HCT116 (cell line): ENCODE measurements at regions not wholly inside any gene's neighbourhood (a gene's known extent, or its start where the extent isn't known, plus 50 kb on each side); places are given as distances from the start of the nearest gene placed in this dataset.

Experiments
- ATAC-seq: fragments of 200-7000 bp; cut with Tn5 transposase; 2 replicates; pipeline ENCODE4 v1.9.1; 2020; ENCODE audit warnings: mild to moderate bottlenecking, moderate library complexity
- BruUV-seq: library from RNA; stranded (reverse); fragments of 400-500 nt; replicated peaks from 2 replicates; lab custom pipeline; 2021; lab: Mats Ljungman, UMichigan
- CTCF ChIA-PET: fragments of 300-600 bp; sonication (Branson Sonifier 250); formaldehyde crosslinking; loops from one replicate; lab custom pipeline; 2021; ENCODE audit warnings: antibody characterized with exemption; lab: Charles Lee
- POLR2A ChIA-PET: fragments of 300-600, 350-600 bp; sonication (Branson Sonifier 250); formaldehyde crosslinking; loops from one replicate; lab custom pipeline; 2021; ENCODE audit warnings: antibody characterized with exemption; lab: Charles Lee
- RAD21 ChIA-PET, 2 experiments: fragments of 300-600 bp; sonication (Branson Sonifier 250); formaldehyde crosslinking; loops; one replicate each; lab custom pipeline; 2023; ENCODE audit warnings: low total read pairs in 2 of 2; ENCODE audit not compliant: uncharacterized antibody in 2 of 2, unreplicated experiment in 2 of 2, low non-redundant PET in 1 of 2; lab: Charles Lee
- DNase-seq: peaks from one replicate; pipeline ENCODE4 v3.0.0-alpha.2; 2010; ENCODE audit warnings: low read depth, low spot score
- H2AFZ ChIP-seq: fragments of 200-600 bp; shearing (Covaris generic), sonication (generic); 2 replicates; pipeline ENCODE4 v1.6.1; 2017; ENCODE audit warnings: low read depth, mixed run types, mixed read lengths, antibody characterized with exemption, low read length; ENCODE audit not compliant: poor library complexity, severe bottlenecking
- H3K27ac ChIP-seq: 2 replicates; pipeline ENCODE4 v1.5.1; 2012; ENCODE audit warnings: low read depth, low read length
- H3K27me3 ChIP-seq: fragments of 200-600 bp; sonication (generic); 2 replicates; pipeline ENCODE4 v1.6.1; 2016; ENCODE audit warnings: mixed run types, low read length, mixed read lengths; ENCODE audit not compliant: insufficient read depth
- H3K36me3 ChIP-seq, 2 experiments: fragments of 200-500 bp in 1 of 2; fragments of 200-600 bp in 1 of 2; sonication (Bioruptor generic) in 1 of 2; sonication (generic) in 1 of 2; 2 replicates each; pipeline versions ENCODE4 v1.5.1 to v1.6.1; 2014 to 2016; ENCODE audit warnings: low read length in 2 of 2, inconsistent platforms in 1 of 2, mixed read lengths in 1 of 2, mixed run types in 1 of 2; ENCODE audit not compliant: insufficient read depth in 2 of 2, control insufficient read depth in 1 of 2
- H3K4me1 ChIP-seq, 2 experiments: fragments of 200-600 bp in 1 of 2; sonication (generic) in 1 of 2; 2 replicates each; pipeline versions ENCODE4 v1.5.1 to v1.6.1; 2012 to 2017; ENCODE audit warnings: low read length in 2 of 2, inconsistent platforms in 1 of 2, mild to moderate bottlenecking in 1 of 2, mixed read lengths in 1 of 2, mixed run types in 1 of 2, moderate library complexity in 1 of 2; ENCODE audit not compliant: insufficient read depth in 2 of 2, control insufficient read depth in 1 of 2
- H3K4me2 ChIP-seq: fragments of 200-600 bp; sonication (generic); 2 replicates; pipeline ENCODE4 v1.6.1; 2017; ENCODE audit warnings: mixed run types, low read length, mixed read lengths
- H3K4me3 ChIP-seq, 2 experiments: fragments of 200-600 bp in 1 of 2; sonication (generic) in 1 of 2; replicated peaks in 1 of 2; 2 replicates each; pipeline ENCODE4 v1.5.1; 2011 to 2016; ENCODE audit warnings: low read length in 2 of 2, control low read depth in 1 of 2, low read depth in 1 of 2, mild to moderate bottlenecking in 1 of 2, mixed read lengths in 1 of 2, mixed run types in 1 of 2
- H3K79me2 ChIP-seq: fragments of 200-600 bp; sonication (generic); 2 replicates; pipeline ENCODE4 v1.6.1; 2017; ENCODE audit warnings: mild to moderate bottlenecking, mixed run types, low read length, moderate library complexity, mixed read lengths; ENCODE audit not compliant: insufficient read depth
- H3K9ac ChIP-seq: fragments of 200-600 bp; sonication (generic); 2 replicates; pipeline ENCODE4 v1.6.1; 2016; ENCODE audit warnings: low read length, mixed read lengths
- H3K9me2 ChIP-seq: fragments of 200-600 bp; sonication (generic), shearing (Covaris generic); 2 replicates; pipeline ENCODE4 v1.6.1; 2017; ENCODE audit warnings: mixed run types, mild to moderate bottlenecking, moderate library complexity; ENCODE audit not compliant: insufficient read depth
- H3K9me3 ChIP-seq, 2 experiments: fragments of 200-500 bp in 1 of 2; fragments of 200-600 bp in 1 of 2; sonication (Bioruptor generic) in 1 of 2; sonication (generic) in 1 of 2; 2 replicates each; pipeline ENCODE4 v1.6.1; 2014 to 2017; ENCODE audit warnings: low read length in 2 of 2, mixed read lengths in 2 of 2, inconsistent platforms in 1 of 2, low read depth in 1 of 2, mild to moderate bottlenecking in 1 of 2, mixed run types in 1 of 2, moderate library complexity in 1 of 2; ENCODE audit not compliant: control insufficient read depth in 1 of 2, insufficient read depth in 1 of 2
- H4K20me1 ChIP-seq: fragments of 200-600 bp; sonication (generic), shearing (Covaris generic); 2 replicates; pipeline ENCODE4 v1.6.1; 2017; ENCODE audit warnings: mixed run types, mild to moderate bottlenecking, moderate library complexity; ENCODE audit not compliant: insufficient read depth
- CEBPB ChIP-seq: IDR thresholded peaks from 2 replicates; pipeline ENCODE4 v1.6.1; 2012; ENCODE audit warnings: low read depth
- CTCF ChIP-seq, 3 experiments: fragments of 200-600 bp in 1 of 3; sonication (generic) in 1 of 3; IDR thresholded peaks in 2 of 3; conservative IDR thresholded peaks in 1 of 3; 2 replicates each; pipeline ENCODE4 v1.5.1; 2012 to 2017; ENCODE audit warnings: low read depth in 2 of 3, low read length in 2 of 3, antibody characterized with exemption in 1 of 3, borderline replicate concordance in 1 of 3, control low read depth in 1 of 3, mild to moderate bottlenecking in 1 of 3, mixed read lengths in 1 of 3, mixed run types in 1 of 3, moderate library complexity in 1 of 3; ENCODE audit not compliant: insufficient read depth in 1 of 3
- EGR1 ChIP-seq: IDR thresholded peaks from 2 replicates; pipeline ENCODE4 v1.6.1; 2012; ENCODE audit warnings: low read depth
- ELF1 ChIP-seq: IDR thresholded peaks from 2 replicates; pipeline ENCODE4 v1.6.1; 2012; ENCODE audit warnings: low read depth, borderline replicate concordance
- FOSL1 ChIP-seq: IDR thresholded peaks from 2 replicates; pipeline ENCODE4 v1.6.1; 2012; ENCODE audit warnings: low read depth
- JUND ChIP-seq: IDR thresholded peaks from 2 replicates; pipeline ENCODE4 v1.6.1; 2012
- MAX ChIP-seq: IDR thresholded peaks from 2 replicates; pipeline ENCODE4 v1.6.1; 2012
- POLR2A ChIP-seq: IDR thresholded peaks from 2 replicates; pipeline ENCODE4 v1.7.0; 2011; ENCODE audit warnings: borderline replicate concordance; ENCODE audit not compliant: insufficient read depth, insufficient read length; ENCODE audit errors: extremely low read depth
- POLR2AphosphoS5 ChIP-seq: IDR thresholded peaks from 2 replicates; pipeline ENCODE4 v1.6.1; 2011; ENCODE audit warnings: mild to moderate bottlenecking, low read depth, low read length, moderate library complexity
- SIN3A ChIP-seq: IDR thresholded peaks from 2 replicates; pipeline ENCODE4 v1.6.1; 2012; ENCODE audit warnings: low read depth
- TCF7L2 ChIP-seq: IDR thresholded peaks from 2 replicates; pipeline ENCODE4 v1.7.0; 2011; ENCODE audit warnings: borderline replicate concordance, inconsistent platforms; ENCODE audit not compliant: insufficient read depth, insufficient read length; ENCODE audit errors: extremely low read depth
- YY1 ChIP-seq: IDR thresholded peaks from 2 replicates; pipeline ENCODE4 v1.6.1; 2011; ENCODE audit warnings: low read length, low read depth, moderate library complexity, mild to moderate bottlenecking; ENCODE audit not compliant: insufficient replicate concordance; ENCODE audit errors: extremely low read depth
- ZFX ChIP-seq: fragments of 450-650 bp; IDR thresholded peaks from 2 replicates; pipeline ENCODE4 v1.6.1; 2017
- intact Hi-C: fragments of 100-400 bp; cut with micrococcal nuclease; formaldehyde crosslinking; loops from 2 replicates; pipeline ENCODE4 v1.10.0; 2022

GRCh38 chr9:626596-626995 lies 214.9 kb upstream of the DMRT1 start:
- ChIA-PET RAD21 (no interaction called here), CTCF (no interaction called here), POLR2A (no interaction called here)
- no peak overlapping the region for H3K4me2 ChIP-seq
- no peak overlapping the region for H3K27ac ChIP-seq
- no peak overlapping the region for H3K9ac ChIP-seq
- intact Hi-C loops = no loop called here
- no peaks in the 10 kb centered on the region for H3K27me3 ChIP-seq
- no peaks in the 10 kb centered on the region for H3K9me2 ChIP-seq
- no peak for DNase-seq
- H3K4me3 ChIP-seq = no peak overlapping the region
- BruUV-seq = no TSS peak
- no peaks in the 10 kb centered on the region for H4K20me1 ChIP-seq
- no peak overlapping the region for H2AFZ ChIP-seq
- no peak for ATAC-seq
- H3K9me3 ChIP-seq = no peaks in the 10 kb centered on the region
- H3K4me1 ChIP-seq = peaks cover 0 to 4% of the 10 kb centered on the region in 2 experiments; a peak in 1 of 4 replicates
- TF ChIP-seq CTCF (IDR thresholded peaks at IDR 0.05 in 2 of 3, conservative IDR thresholded peaks at IDR 0.05 in 1 of 3; ENCODE audit: borderline replicate concordance in 1 of 3, insufficient read depth in 1 of 3, low read depth in 2 of 3, low read length in 2 of 3) (no peak), YY1 (no peak), ELF1 (no peak)
- H3K36me3 ChIP-seq = no peaks in the 10 kb centered on the region
- H3K79me2 ChIP-seq = no peaks in the 10 kb centered on the region

GRCh38 chr9:627336-627970 lies 214.0 kb upstream of the DMRT1 start:
- no peak overlapping the region for H3K4me3 ChIP-seq
- no peak overlapping the region for H2AFZ ChIP-seq
- CTCF ChIA-PET = no interaction called here
- peaks cover 0 to 8% of the 10 kb centered on the region in 2 experiments; a peak in 1 of 4 replicates for H3K4me1 ChIP-seq
- no peaks in the 10 kb centered on the region for H3K79me2 ChIP-seq
- intact Hi-C loops = no loop called here
- DNase-seq = no peak
- H3K27ac ChIP-seq = no peak overlapping the region
- TF ChIP-seq POLR2AphosphoS5 = no peak
- TF ChIP-seq CTCF (IDR thresholded peaks at IDR 0.05 in 2 of 3, conservative IDR thresholded peaks at IDR 0.05 in 1 of 3; ENCODE audit: borderline replicate concordance in 1 of 3, insufficient read depth in 1 of 3, low read depth in 2 of 3, low read length in 2 of 3) = no peak
- no peak for TF ChIP-seq CEBPB
- no peak for TF ChIP-seq FOSL1
- no peak for TF ChIP-seq TCF7L2
- TF ChIP-seq JUND = no peak
- no peak for TF ChIP-seq ZFX
- no peak for TF ChIP-seq SIN3A
- no peak for TF ChIP-seq EGR1
- no peak for TF ChIP-seq ELF1
- no peak for TF ChIP-seq YY1
- TF ChIP-seq POLR2A = no peak
- no peak for TF ChIP-seq MAX
- no peak for ATAC-seq
- POLR2A ChIA-PET = no interaction called here
- no peaks in the 10 kb centered on the region for H3K9me3 ChIP-seq
- H3K4me2 ChIP-seq = no peak overlapping the region
- BruUV-seq = no TSS peak
- H3K36me3 ChIP-seq = no peaks in the 10 kb centered on the region
- H3K9ac ChIP-seq = no peak overlapping the region
- no peaks in the 10 kb centered on the region for H4K20me1 ChIP-seq
- no peaks in the 10 kb centered on the region for H3K27me3 ChIP-seq
- H3K9me2 ChIP-seq = no peaks in the 10 kb centered on the region
- RAD21 ChIA-PET = no interaction called here
